ENCODE measurements at regions not wholly inside any gene's neighbourhood (a gene's known extent, or its start where the extent isn't known, plus 50 kb on each side); places are given as distances from the start of the nearest gene placed in this dataset.
"Not testable (repeated sequence)": the region's sequence is repeated elsewhere in the genome, so short reads cannot be mapped to it uniquely, and the experiment has no call there.

GRCh38 chr5:66440202-66440680, 156.0 kb upstream of the MAST4 start:
- H3K4me1 ChIP-seq: no peaks in the 10 kb centered on the region
- 60% methylated on average over 5 of the region's 5 CpGs for WGBS, 2 donors
- DNase-seq: no peak
- H3K36me3 ChIP-seq: no peaks in the 10 kb centered on the region
- H3K4me3 ChIP-seq: no peak overlapping the region
- no peaks in the 10 kb centered on the region for H3K27me3 ChIP-seq
- peak in 1 of 2 donors; percentile 92 for ATAC-seq (ENCODE audit: low FRiP score in 2 of 2)
- no peak overlapping the region for H3K27ac ChIP-seq
- TF ChIP-seq POLR2AphosphoS5 (IDR thresholded peaks at IDR 0.05) (no peak), POLR2A (IDR thresholded peaks at IDR 0.05) (no peak), CTCF (IDR thresholded peaks at IDR 0.05) (no peak), EP300 (IDR thresholded peaks at IDR 0.05) (no peak)
- H3K9me3 ChIP-seq: no peaks in the 10 kb centered on the region

- H3K4me3 ChIP-seq: no peak overlapping the region
- H3K27me3 ChIP-seq: no peaks in the 10 kb centered on the region
- no peak overlapping the region for H3K27ac ChIP-seq
- no peak for DNase-seq
- TF ChIP-seq POLR2A (IDR thresholded peaks at IDR 0.05) (no peak), EP300 (IDR thresholded peaks at IDR 0.05) (no peak), POLR2AphosphoS5 (IDR thresholded peaks at IDR 0.05) (no peak), CTCF (IDR thresholded peaks at IDR 0.05) (no peak)
- no peaks in the 10 kb centered on the region for H3K4me1 ChIP-seq
- ATAC-seq (ENCODE audit: low FRiP score in 2 of 2): no peak
- no peaks in the 10 kb centered on the region for H3K9me3 ChIP-seq
- WGBS, 2 donors: 78 to 83% methylated on average over 1 of the region's 1 CpG
- no peaks in the 10 kb centered on the region for H3K36me3 ChIP-seq
These were observed 154.8 kb upstream of the MAST4 start for GRCh38 chr5:66441351-66441750.

- DNase-seq (no peak), ATAC-seq (ENCODE audit: low FRiP score in 2 of 2) (peak in 1 of 2 donors; percentile 64)
- no peaks in the 10 kb centered on the region for H3K4me1 ChIP-seq
- WGBS, 2 donors: 46 to 57% methylated on average over 5 of the region's 5 CpGs
- no peak overlapping the region for H3K27ac ChIP-seq
- H3K9me3 ChIP-seq: no peaks in the 10 kb centered on the region
- no peak for TF ChIP-seq POLR2A (IDR thresholded peaks at IDR 0.05)
- TF ChIP-seq CTCF (IDR thresholded peaks at IDR 0.05): no peak
- no peak for TF ChIP-seq POLR2AphosphoS5 (IDR thresholded peaks at IDR 0.05)
- no peak for TF ChIP-seq EP300 (IDR thresholded peaks at IDR 0.05)
- no peak overlapping the region for H3K4me3 ChIP-seq
- H3K36me3 ChIP-seq: no peaks in the 10 kb centered on the region
- no peaks in the 10 kb centered on the region for H3K27me3 ChIP-seq
These were observed 153.2 kb upstream of the MAST4 start for GRCh38 chr5:66442951-66443445.

- no peak for DNase-seq
- Histone ChIP-seq H3K27ac (no peak overlapping the region), H3K27me3 (no peaks in the 10 kb centered on the region), H3K9me3 (no peaks in the 10 kb centered on the region), H3K4me3 (no peak overlapping the region), H3K36me3 (no peaks in the 10 kb centered on the region), H3K4me1 (no peaks in the 10 kb centered on the region)
- no peak for ATAC-seq (ENCODE audit: low FRiP score in 2 of 2)
- TF ChIP-seq EP300 (IDR thresholded peaks at IDR 0.05): no peak
- TF ChIP-seq POLR2AphosphoS5 (IDR thresholded peaks at IDR 0.05): no peak
- TF ChIP-seq POLR2A (IDR thresholded peaks at IDR 0.05): no peak
- TF ChIP-seq CTCF (IDR thresholded peaks at IDR 0.05): no peak
- WGBS, 2 donors: 61 to 67% methylated on average over 4 of the region's 4 CpGs
These were observed 152.6 kb upstream of the MAST4 start for GRCh38 chr5:66443462-66444130.

GRCh38 chr5:66448070-66448469, 148.1 kb upstream of the MAST4 start:
- not testable (repeated sequence) for H3K36me3 ChIP-seq; H3K27me3 ChIP-seq; H3K27ac ChIP-seq; H3K9me3 ChIP-seq; H3K4me3 ChIP-seq; DNase-seq; H3K4me1 ChIP-seq; ATAC-seq (ENCODE audit: low FRiP score in 2 of 2)
- 92 to 100% methylated on average over 1 of the region's 1 CpG for WGBS, 2 donors

Data from upper lobe of left lung (tissue), 6 donors.